DMS79 (cell line): ENCODE measurements at regions not wholly inside any gene's neighbourhood (a gene's known extent, or its start where the extent isn't known, plus 50 kb on each side); places are given as distances from the start of the nearest gene placed in this dataset.

Source experiments
- DNase-seq: peaks from one replicate; lab custom pipeline; 2025; lab: John Stamatoyannopoulos, UW

- no peak for DNase-seq
Measured at GRCh38 chr16:6059671-6060070, 962.1 kb upstream of the EEF2KMT start.

GRCh38 chr16:6057821-6058220 is 960.2 kb upstream of the EEF2KMT start:
- no peak for DNase-seq

- DNase-seq: no peak
Measured at GRCh38 chr16:6048017-6048416, 950.4 kb upstream of the EEF2KMT start.

- no peak for DNase-seq
Measured at GRCh38 chr16:6047325-6047724, 949.7 kb upstream of the EEF2KMT start.

GRCh38 chr16:6038941-6039645 is 941.5 kb upstream of the EEF2KMT start:
- DNase-seq: no peak

- DNase-seq: no peak
Measured at GRCh38 chr16:6035161-6035560, 937.6 kb upstream of the EEF2KMT start.

GRCh38 chr16:6034511-6034910 is 936.9 kb upstream of the EEF2KMT start:
- DNase-seq: no peak

- no peak for DNase-seq
Measured at GRCh38 chr16:6032438-6032837, 934.8 kb upstream of the EEF2KMT start.

- no peak for DNase-seq
Measured at GRCh38 chr16:6031567-6031966, 934.0 kb upstream of the EEF2KMT start.

GRCh38 chr16:6031102-6031501 is 933.5 kb upstream of the EEF2KMT start:
- no peak for DNase-seq

GRCh38 chr16:6027733-6028132 is 930.1 kb upstream of the EEF2KMT start:
- DNase-seq: no peak

GRCh38 chr16:6023449-6023848 is 925.9 kb upstream of the EEF2KMT start:
- DNase-seq: no peak

- DNase-seq: no peak
Measured at GRCh38 chr16:6021276-6021943, 923.8 kb upstream of the EEF2KMT start.

GRCh38 chr16:6020162-6020985 is 922.8 kb upstream of the EEF2KMT start:
- peak; percentile 51 for DNase-seq

- DNase-seq: peak; percentile 37
Measured at GRCh38 chr16:6019490-6019991, 921.9 kb upstream of the EEF2KMT start.

GRCh38 chr16:6018848-6019489 is 921.4 kb upstream of the EEF2KMT start:
- DNase-seq: peak; percentile 37

GRCh38 chr16:6016530-6017184 is 919.1 kb upstream of the EEF2KMT start:
- DNase-seq: no peak

GRCh38 chr16:6012716-6013115 is 915.1 kb upstream of the EEF2KMT start:
- DNase-seq: no peak

GRCh38 chr16:6009151-6009550 is 911.6 kb upstream of the EEF2KMT start:
- peak; percentile 73 for DNase-seq

GRCh38 chr16:6008670-6009069 is 911.1 kb upstream of the EEF2KMT start:
- DNase-seq: peak; percentile 59

GRCh38 chr16:5993356-5993755 is 895.8 kb upstream of the EEF2KMT start:
- DNase-seq: no peak

- no peak for DNase-seq
Measured at GRCh38 chr16:5982979-5983378, 885.4 kb upstream of the EEF2KMT start.
